ENCODE measurements at regions not wholly inside any gene's neighbourhood (a gene's known extent, or its start where the extent isn't known, plus 50 kb on each side); places are given as distances from the start of the nearest gene placed in this dataset.
"Not testable (repeated sequence)": the region's sequence is repeated elsewhere in the genome, so short reads cannot be mapped to it uniquely, and the experiment has no call there.

DNA sequence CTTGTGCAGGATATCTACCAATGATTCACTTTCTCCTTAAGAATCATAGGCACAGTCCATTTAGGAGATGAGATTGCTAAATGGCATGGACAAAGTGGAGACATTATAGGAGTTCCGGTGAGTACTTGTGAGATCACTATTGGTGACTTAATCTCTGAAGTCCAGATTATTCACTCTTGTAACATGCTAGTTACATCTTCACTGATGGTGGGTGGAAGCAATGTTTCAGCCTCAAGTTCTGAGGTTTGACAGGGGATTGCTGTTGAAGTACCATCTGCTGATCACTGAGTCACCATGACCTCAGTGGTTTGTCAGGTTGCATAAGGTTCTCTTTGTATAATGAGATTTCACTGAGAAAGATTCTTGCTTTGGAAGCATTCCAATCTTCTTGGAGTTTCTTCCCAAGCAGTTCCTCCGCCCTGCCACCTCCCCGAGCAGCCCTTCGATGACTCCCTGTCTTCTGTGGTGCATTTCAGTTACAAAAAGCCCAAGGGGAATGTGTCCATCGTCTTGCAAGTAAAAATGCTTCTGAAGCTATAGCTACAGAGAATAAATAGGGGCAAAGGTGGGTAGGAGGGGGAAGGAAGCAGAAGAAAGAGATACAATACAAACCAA, 114.7 kb downstream of the NBPF8 start:
- H3K27me3 ChIP-seq (ENCODE audit: insufficient read depth, low read length); H3K4me2 ChIP-seq (ENCODE audit: low read length); ATAC-seq; BruUV-seq (replicated peaks); H2AFZ ChIP-seq (ENCODE audit: low read depth, low read length, poor library complexity, severe bottlenecking); DNase-seq (ENCODE audit: low read depth, low spot score); CTCF ChIA-PET; H3K9me3 ChIP-seq (ENCODE audit: control insufficient read depth in 1 of 2, insufficient read depth in 1 of 2, low read depth in 1 of 2, low read length in 2 of 2); H3K36me3 ChIP-seq (ENCODE audit: control insufficient read depth in 1 of 2, insufficient read depth in 2 of 2, low read length in 2 of 2); H3K79me2 ChIP-seq (ENCODE audit: insufficient read depth, low read length); H4K20me1 ChIP-seq (ENCODE audit: insufficient read depth); H3K9me2 ChIP-seq (ENCODE audit: insufficient read depth); H3K4me1 ChIP-seq (ENCODE audit: control insufficient read depth in 1 of 2, insufficient read depth in 2 of 2, low read length in 2 of 2); RAD21 ChIA-PET (ENCODE audit: low non-redundant PET in 1 of 2, low total read pairs in 2 of 2, uncharacterized antibody in 2 of 2, unreplicated experiment in 2 of 2); H3K9ac ChIP-seq (ENCODE audit: low read length); H3K4me3 ChIP-seq (replicated peaks in 1 of 2; ENCODE audit: low read depth in 1 of 2, low read length in 2 of 2); POLR2A ChIA-PET; H3K27ac ChIP-seq (ENCODE audit: low read depth, low read length); intact Hi-C loops (cut with micrococcal nuclease): not testable (repeated sequence)

GRCh38 chr1:120531455-120531854, 116.6 kb downstream of the NBPF8 start:
- ATAC-seq; POLR2A ChIA-PET; DNase-seq (ENCODE audit: low read depth, low spot score): not testable (repeated sequence)

GRCh38 chr1:120534361-120535047, 119.7 kb downstream of the NBPF8 start:
- H2AFZ ChIP-seq (ENCODE audit: low read depth, low read length, poor library complexity, severe bottlenecking); intact Hi-C loops (cut with micrococcal nuclease); CTCF ChIA-PET; BruUV-seq (replicated peaks); H3K4me1 ChIP-seq (ENCODE audit: control insufficient read depth in 1 of 2, insufficient read depth in 2 of 2, low read length in 2 of 2); ATAC-seq; H3K27me3 ChIP-seq (ENCODE audit: insufficient read depth, low read length); DNase-seq (ENCODE audit: low read depth, low spot score); H3K9me3 ChIP-seq (ENCODE audit: control insufficient read depth in 1 of 2, insufficient read depth in 1 of 2, low read depth in 1 of 2, low read length in 2 of 2); H3K4me3 ChIP-seq (replicated peaks in 1 of 2; ENCODE audit: low read depth in 1 of 2, low read length in 2 of 2); H3K9ac ChIP-seq (ENCODE audit: low read length); H4K20me1 ChIP-seq (ENCODE audit: insufficient read depth); H3K4me2 ChIP-seq (ENCODE audit: low read length); H3K27ac ChIP-seq (ENCODE audit: low read depth, low read length); H3K9me2 ChIP-seq (ENCODE audit: insufficient read depth); RAD21 ChIA-PET (ENCODE audit: low non-redundant PET in 1 of 2, low total read pairs in 2 of 2, uncharacterized antibody in 2 of 2, unreplicated experiment in 2 of 2); H3K36me3 ChIP-seq (ENCODE audit: control insufficient read depth in 1 of 2, insufficient read depth in 2 of 2, low read length in 2 of 2); H3K79me2 ChIP-seq (ENCODE audit: insufficient read depth, low read length); POLR2A ChIA-PET: not testable (repeated sequence)

More at GRCh38 chr1:120531455-120531854, 116.6 kb downstream of the NBPF8 start:
- H3K4me2 ChIP-seq (ENCODE audit: low read length); H4K20me1 ChIP-seq (ENCODE audit: insufficient read depth); H3K36me3 ChIP-seq (ENCODE audit: control insufficient read depth in 1 of 2, insufficient read depth in 2 of 2, low read length in 2 of 2); BruUV-seq (replicated peaks); H3K9me2 ChIP-seq (ENCODE audit: insufficient read depth); intact Hi-C loops (cut with micrococcal nuclease); H3K9ac ChIP-seq (ENCODE audit: low read length); H3K27ac ChIP-seq (ENCODE audit: low read depth, low read length); H3K27me3 ChIP-seq (ENCODE audit: insufficient read depth, low read length); CTCF ChIA-PET; H3K79me2 ChIP-seq (ENCODE audit: insufficient read depth, low read length); H3K4me1 ChIP-seq (ENCODE audit: control insufficient read depth in 1 of 2, insufficient read depth in 2 of 2, low read length in 2 of 2); H3K9me3 ChIP-seq (ENCODE audit: control insufficient read depth in 1 of 2, insufficient read depth in 1 of 2, low read depth in 1 of 2, low read length in 2 of 2); H3K4me3 ChIP-seq (replicated peaks in 1 of 2; ENCODE audit: low read depth in 1 of 2, low read length in 2 of 2); H2AFZ ChIP-seq (ENCODE audit: low read depth, low read length, poor library complexity, severe bottlenecking); RAD21 ChIA-PET (ENCODE audit: low non-redundant PET in 1 of 2, low total read pairs in 2 of 2, uncharacterized antibody in 2 of 2, unreplicated experiment in 2 of 2): not testable (repeated sequence)

- H3K36me3 ChIP-seq (ENCODE audit: control insufficient read depth in 1 of 2, insufficient read depth in 2 of 2, low read length in 2 of 2); H3K27me3 ChIP-seq (ENCODE audit: insufficient read depth, low read length); H3K9me2 ChIP-seq (ENCODE audit: insufficient read depth); H3K9ac ChIP-seq (ENCODE audit: low read length); H3K27ac ChIP-seq (ENCODE audit: low read depth, low read length); CTCF ChIA-PET; H3K79me2 ChIP-seq (ENCODE audit: insufficient read depth, low read length); ATAC-seq; RAD21 ChIA-PET (ENCODE audit: low non-redundant PET in 1 of 2, low total read pairs in 2 of 2, uncharacterized antibody in 2 of 2, unreplicated experiment in 2 of 2); intact Hi-C loops (cut with micrococcal nuclease); DNase-seq (ENCODE audit: low read depth, low spot score); H3K4me2 ChIP-seq (ENCODE audit: low read length); H3K4me1 ChIP-seq (ENCODE audit: control insufficient read depth in 1 of 2, insufficient read depth in 2 of 2, low read length in 2 of 2); H3K9me3 ChIP-seq (ENCODE audit: control insufficient read depth in 1 of 2, insufficient read depth in 1 of 2, low read depth in 1 of 2, low read length in 2 of 2); H4K20me1 ChIP-seq (ENCODE audit: insufficient read depth); H3K4me3 ChIP-seq (replicated peaks in 1 of 2; ENCODE audit: low read depth in 1 of 2, low read length in 2 of 2); H2AFZ ChIP-seq (ENCODE audit: low read depth, low read length, poor library complexity, severe bottlenecking); BruUV-seq (replicated peaks); POLR2A ChIA-PET: not testable (repeated sequence)
These were observed 120.2 kb downstream of the NBPF8 start for GRCh38 chr1:120535052-120535451.

Data from HCT116 (cell line).